ENCODE measurements at regions not wholly inside any gene's neighbourhood (a gene's known extent, or its start where the extent isn't known, plus 50 kb on each side); places are given as distances from the start of the nearest gene placed in this dataset.

GRCh38 chr4:30456716-30457115 is 263.5 kb upstream of the PCDH7 start:
- H3K27me3 ChIP-seq: no peaks in the 10 kb centered on the region
- WGBS, 4 donors: 61 to 70% (median 69%) methylated on average over 4 of the region's 4 CpGs
- no peaks in the 10 kb centered on the region for H3K36me3 ChIP-seq (replicated peaks in 1 of 2)
- no peak for TF ChIP-seq POLR2A (IDR thresholded peaks at IDR 0.05)
- TF ChIP-seq, protein P1, sequence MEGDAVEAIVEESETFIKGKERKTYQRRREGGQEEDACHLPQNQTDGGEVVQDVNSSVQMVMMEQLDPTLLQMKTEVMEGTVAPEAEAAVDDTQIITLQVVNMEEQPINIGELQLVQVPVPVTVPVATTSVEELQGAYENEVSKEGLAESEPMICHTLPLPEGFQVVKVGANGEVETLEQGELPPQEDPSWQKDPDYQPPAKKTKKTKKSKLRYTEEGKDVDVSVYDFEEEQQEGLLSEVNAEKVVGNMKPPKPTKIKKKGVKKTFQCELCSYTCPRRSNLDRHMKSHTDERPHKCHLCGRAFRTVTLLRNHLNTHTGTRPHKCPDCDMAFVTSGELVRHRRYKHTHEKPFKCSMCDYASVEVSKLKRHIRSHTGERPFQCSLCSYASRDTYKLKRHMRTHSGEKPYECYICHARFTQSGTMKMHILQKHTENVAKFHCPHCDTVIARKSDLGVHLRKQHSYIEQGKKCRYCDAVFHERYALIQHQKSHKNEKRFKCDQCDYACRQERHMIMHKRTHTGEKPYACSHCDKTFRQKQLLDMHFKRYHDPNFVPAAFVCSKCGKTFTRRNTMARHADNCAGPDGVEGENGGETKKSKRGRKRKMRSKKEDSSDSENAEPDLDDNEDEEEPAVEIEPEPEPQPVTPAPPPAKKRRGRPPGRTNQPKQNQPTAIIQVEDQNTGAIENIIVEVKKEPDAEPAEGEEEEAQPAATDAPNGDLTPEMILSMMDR (IDR thresholded peaks at IDR 0.05): no peak
- DNase-seq: no peak
- H3K4me3 ChIP-seq: no peak overlapping the region
- intact Hi-C loops (cut with DNase I): no loop called here
- no peaks in the 10 kb centered on the region for H3K4me1 ChIP-seq (replicated peaks in 1 of 2)
- no peak overlapping the region for H3K27ac ChIP-seq
- H3K9me3 ChIP-seq (replicated peaks in 1 of 3): no peaks in the 10 kb centered on the region

GRCh38 chr4:30460818-30461217 is 259.4 kb upstream of the PCDH7 start:
- no peak overlapping the region for H3K27ac ChIP-seq
- no peaks in the 10 kb centered on the region for H3K4me1 ChIP-seq (replicated peaks in 1 of 2)
- no peak for DNase-seq
- 50 to 63% (median 57%) methylated on average over 3 of the region's 3 CpGs for WGBS, 4 donors
- H3K27me3 ChIP-seq: no peaks in the 10 kb centered on the region
- intact Hi-C loops (cut with DNase I): no loop called here
- H3K9me3 ChIP-seq (replicated peaks in 1 of 3): no peaks in the 10 kb centered on the region
- TF ChIP-seq POLR2A (IDR thresholded peaks at IDR 0.05): no peak
- TF ChIP-seq, protein P1 (IDR thresholded peaks at IDR 0.05): no peak
- H3K4me3 ChIP-seq: no peak overlapping the region
- H3K36me3 ChIP-seq (replicated peaks in 1 of 2): no peaks in the 10 kb centered on the region

DNA sequence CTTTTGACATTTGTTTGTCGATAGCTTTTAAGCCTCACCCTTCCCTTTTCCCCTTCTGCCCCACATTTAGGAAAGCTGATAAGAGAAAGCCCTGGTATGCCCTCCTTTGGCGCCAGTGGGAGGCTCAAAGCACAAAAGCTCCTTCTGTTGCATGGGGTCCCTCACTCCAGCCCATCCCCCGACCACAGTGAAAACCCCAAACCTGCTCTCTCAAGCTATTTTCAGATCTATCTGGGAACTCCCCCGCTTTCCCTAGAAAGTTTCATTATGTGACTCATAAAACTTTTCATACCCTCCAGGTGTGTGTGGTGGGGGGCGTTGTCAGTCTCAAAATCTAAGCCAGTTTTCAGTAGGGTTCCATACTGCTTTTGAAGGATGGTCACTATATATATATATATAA is 259.0 kb upstream of the PCDH7 start:
- intact Hi-C loops (cut with DNase I): no loop called here
- Histone ChIP-seq H3K27me3 (no peaks in the 10 kb centered on the region), H3K4me3 (no peak overlapping the region), H3K27ac (no peak overlapping the region), H3K4me1 (replicated peaks in 1 of 2) (no peaks in the 10 kb centered on the region), H3K36me3 (replicated peaks in 1 of 2) (no peaks in the 10 kb centered on the region), H3K9me3 (replicated peaks in 1 of 3) (no peaks in the 10 kb centered on the region)
- WGBS, 4 donors: 69 to 75% (median 73%) methylated on average over 5 of the region's 5 CpGs
- DNase-seq: no peak
- TF ChIP-seq POLR2A (IDR thresholded peaks at IDR 0.05): no peak
- TF ChIP-seq, protein P1 (IDR thresholded peaks at IDR 0.05): no peak

DNA sequence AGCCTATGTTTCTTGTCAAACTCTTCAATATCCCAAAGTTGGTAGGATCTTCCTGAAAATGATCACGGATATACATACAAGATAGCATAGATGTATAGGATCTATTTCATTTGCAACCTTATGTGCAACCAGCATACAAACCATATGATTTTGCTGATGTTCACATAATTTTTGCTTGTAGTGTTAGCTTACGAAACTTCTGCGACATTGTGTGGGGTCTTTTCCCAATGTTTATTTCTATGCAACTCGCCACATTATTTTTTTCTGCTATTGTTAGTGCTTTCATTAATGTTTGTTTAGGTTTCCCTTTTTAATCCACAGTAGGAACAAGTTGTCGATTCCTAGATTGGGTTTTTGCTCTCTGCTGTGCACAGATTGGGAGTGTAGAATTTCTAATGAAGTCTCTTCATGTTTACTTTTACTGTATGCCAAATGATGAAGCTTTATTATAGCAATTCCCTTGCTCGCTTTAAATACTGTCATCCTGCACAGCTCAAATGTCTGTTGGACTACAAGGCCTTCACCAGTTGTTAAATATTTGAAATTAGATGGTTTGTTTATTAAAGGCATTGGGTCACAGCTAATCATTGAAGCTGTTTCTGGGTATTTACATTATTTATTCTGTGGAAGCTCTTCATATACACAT is 257.6 kb upstream of the PCDH7 start:
- WGBS, 4 donors: 77 to 84% (median 80%) methylated on average over 6 of the region's 6 CpGs
- Histone ChIP-seq H3K27ac (no peak overlapping the region), H3K9me3 (replicated peaks in 1 of 3) (no peaks in the 10 kb centered on the region), H3K4me1 (replicated peaks in 1 of 2) (no peaks in the 10 kb centered on the region), H3K36me3 (replicated peaks in 1 of 2) (no peaks in the 10 kb centered on the region), H3K27me3 (no peaks in the 10 kb centered on the region), H3K4me3 (no peak overlapping the region)
- no peak for DNase-seq
- intact Hi-C loops (cut with DNase I): no loop called here
- no peak for TF ChIP-seq POLR2A (IDR thresholded peaks at IDR 0.05)
- TF ChIP-seq, protein P1 (IDR thresholded peaks at IDR 0.05): no peak

Data from adrenal gland (tissue), 9 donors.